ENCODE measurements at regions not wholly inside any gene's neighbourhood (a gene's known extent, or its start where the extent isn't known, plus 50 kb on each side); places are given as distances from the start of the nearest gene placed in this dataset.

- no peak for TF ChIP-seq ESRRA (IDR thresholded peaks at IDR 0.05; ENCODE audit: borderline replicate concordance, low read length)
- TF ChIP-seq, protein P1, sequence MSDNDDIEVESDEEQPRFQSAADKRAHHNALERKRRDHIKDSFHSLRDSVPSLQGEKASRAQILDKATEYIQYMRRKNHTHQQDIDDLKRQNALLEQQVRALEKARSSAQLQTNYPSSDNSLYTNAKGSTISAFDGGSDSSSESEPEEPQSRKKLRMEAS (IDR thresholded peaks at IDR 0.05) = no peak
- TF ChIP-seq ELK1 (IDR thresholded peaks at IDR 0.05; ENCODE audit: low read depth, low read length) = no peak
- TF ChIP-seq JUN (IDR thresholded peaks at IDR 0.05) = no peak
- no peak for TF ChIP-seq CEBPB (IDR thresholded peaks at IDR 0.05)
- TF ChIP-seq POLR2AphosphoS2 (conservative IDR thresholded peaks at IDR 0.05; ENCODE audit: low read length) = no peak
- FAIRE-seq = no peak
- ATAC-seq = no peak
- H3K27ac ChIP-seq = no peak overlapping the region
- no peak overlapping the region for H3K4me2 ChIP-seq
- H3K4me1 ChIP-seq = no peaks in the 10 kb centered on the region
- no peaks in the 10 kb centered on the region for H3K9me3 ChIP-seq
- ChIA-PET CTCF (no interaction called here), POLR2A (no interaction called here)
- H3K4me3 ChIP-seq = no peak overlapping the region
- DNase-seq (ENCODE audit: low read depth in 1 of 2, low spot score in 1 of 2) = no peak
Observed at GRCh38 chr4:133812236-133812635, 389.4 kb downstream of the PABPC4L start.

DNA sequence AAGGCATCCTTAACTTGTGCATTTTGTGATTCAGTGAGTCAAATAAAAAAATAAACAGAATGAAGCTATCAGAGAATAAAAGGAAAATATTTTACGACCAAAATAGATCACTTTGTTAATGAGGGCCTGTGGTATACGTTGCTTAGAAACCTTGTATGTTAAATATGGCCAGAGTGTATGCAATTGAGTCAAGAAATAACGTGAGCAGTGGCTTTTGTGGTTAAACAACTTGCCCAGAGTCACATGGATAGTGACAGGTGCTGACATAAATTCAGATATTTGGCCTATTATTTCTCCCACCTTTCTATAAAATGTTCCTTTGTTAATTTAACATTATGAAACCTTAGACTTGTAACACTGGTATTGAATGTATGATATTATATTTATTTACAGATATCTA, 393.4 kb downstream of the PABPC4L start:
- POLR2A ChIA-PET = no interaction called here
- FAIRE-seq = no peak
- DNase-seq (ENCODE audit: low read depth in 1 of 2, low spot score in 1 of 2) = no peak
- Histone ChIP-seq H3K27ac (no peak overlapping the region), H3K4me2 (no peak overlapping the region), H3K4me3 (no peak overlapping the region), H3K4me1 (no peaks in the 10 kb centered on the region), H3K9me3 (no peaks in the 10 kb centered on the region)
- CTCF ChIA-PET = no interaction called here
- WGBS (ENCODE audit: missing lambda C conversion rate) = 7% methylated on average over 3 of the region's 3 CpGs
- no peak for TF ChIP-seq GATA3 (IDR thresholded peaks at IDR 0.05; ENCODE audit: borderline replicate concordance)
- TF ChIP-seq MAZ (IDR thresholded peaks at IDR 0.05; ENCODE audit: borderline replicate concordance, low read depth, low read length) = no peak
- no peak for TF ChIP-seq KDM5A (IDR thresholded peaks at IDR 0.05)
- no peak for TF ChIP-seq NFE2L2 (conservative IDR thresholded peaks at IDR 0.05; ENCODE audit: low read length)
- no peak for TF ChIP-seq ATOH8 (CRISPR knock-in tag; IDR thresholded peaks at IDR 0.05; ENCODE audit: low read depth)
- TF ChIP-seq RFX5 (IDR thresholded peaks at IDR 0.05) = no peak
- TF ChIP-seq, protein P2, sequence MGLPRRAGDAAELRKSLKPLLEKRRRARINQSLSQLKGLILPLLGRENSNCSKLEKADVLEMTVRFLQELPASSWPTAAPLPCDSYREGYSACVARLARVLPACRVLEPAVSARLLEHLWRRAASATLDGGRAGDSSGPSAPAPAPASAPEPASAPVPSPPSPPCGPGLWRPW (IDR thresholded peaks at IDR 0.05) = no peak
- TF ChIP-seq MAFK (IDR thresholded peaks at IDR 0.05; ENCODE audit: partially characterized antibody) = no peak
- TF ChIP-seq RARB (CRISPR knock-in tag; IDR thresholded peaks at IDR 0.05) = no peak
- TF ChIP-seq, protein P1 (IDR thresholded peaks at IDR 0.05) = no peak
- no peak for TF ChIP-seq HOXB5 (CRISPR knock-in tag; IDR thresholded peaks at IDR 0.05)
- no peak for TF ChIP-seq POLR2A (IDR thresholded peaks at IDR 0.05; ENCODE audit: low read length)
- TF ChIP-seq CBX2 (IDR thresholded peaks at IDR 0.05; ENCODE audit: borderline replicate concordance, low read depth) = no peak
- TF ChIP-seq, protein P3, sequence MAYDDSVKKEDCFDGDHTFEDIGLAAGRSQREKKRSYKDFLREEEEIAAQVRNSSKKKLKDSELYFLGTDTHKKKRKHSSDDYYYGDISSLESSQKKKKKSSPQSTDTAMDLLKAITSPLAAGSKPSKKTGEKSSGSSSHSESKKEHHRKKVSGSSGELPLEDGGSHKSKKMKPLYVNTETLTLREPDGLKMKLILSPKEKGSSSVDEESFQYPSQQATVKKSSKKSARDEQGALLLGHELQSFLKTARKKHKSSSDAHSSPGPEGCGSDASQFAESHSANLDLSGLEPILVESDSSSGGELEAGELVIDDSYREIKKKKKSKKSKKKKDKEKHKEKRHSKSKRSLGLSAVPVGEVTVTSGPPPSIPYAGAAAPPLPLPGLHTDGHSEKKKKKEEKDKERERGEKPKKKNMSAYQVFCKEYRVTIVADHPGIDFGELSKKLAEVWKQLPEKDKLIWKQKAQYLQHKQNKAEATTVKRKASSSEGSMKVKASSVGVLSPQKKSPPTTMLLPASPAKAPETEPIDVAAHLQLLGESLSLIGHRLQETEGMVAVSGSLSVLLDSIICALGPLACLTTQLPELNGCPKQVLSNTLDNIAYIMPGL (CRISPR knock-in tag; IDR thresholded peaks at IDR 0.05; ENCODE audit: borderline replicate concordance) = no peak
- TF ChIP-seq, protein P4, sequence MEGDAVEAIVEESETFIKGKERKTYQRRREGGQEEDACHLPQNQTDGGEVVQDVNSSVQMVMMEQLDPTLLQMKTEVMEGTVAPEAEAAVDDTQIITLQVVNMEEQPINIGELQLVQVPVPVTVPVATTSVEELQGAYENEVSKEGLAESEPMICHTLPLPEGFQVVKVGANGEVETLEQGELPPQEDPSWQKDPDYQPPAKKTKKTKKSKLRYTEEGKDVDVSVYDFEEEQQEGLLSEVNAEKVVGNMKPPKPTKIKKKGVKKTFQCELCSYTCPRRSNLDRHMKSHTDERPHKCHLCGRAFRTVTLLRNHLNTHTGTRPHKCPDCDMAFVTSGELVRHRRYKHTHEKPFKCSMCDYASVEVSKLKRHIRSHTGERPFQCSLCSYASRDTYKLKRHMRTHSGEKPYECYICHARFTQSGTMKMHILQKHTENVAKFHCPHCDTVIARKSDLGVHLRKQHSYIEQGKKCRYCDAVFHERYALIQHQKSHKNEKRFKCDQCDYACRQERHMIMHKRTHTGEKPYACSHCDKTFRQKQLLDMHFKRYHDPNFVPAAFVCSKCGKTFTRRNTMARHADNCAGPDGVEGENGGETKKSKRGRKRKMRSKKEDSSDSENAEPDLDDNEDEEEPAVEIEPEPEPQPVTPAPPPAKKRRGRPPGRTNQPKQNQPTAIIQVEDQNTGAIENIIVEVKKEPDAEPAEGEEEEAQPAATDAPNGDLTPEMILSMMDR (IDR thresholded peaks at IDR 0.05) = no peak
- no peak for ATAC-seq

Data from A549 (cell line).